ENCODE measurements at regions not wholly inside any gene's neighbourhood (a gene's known extent, or its start where the extent isn't known, plus 50 kb on each side); places are given as distances from the start of the nearest gene placed in this dataset.

GRCh38 chr1:25046194-25046532, 116.1 kb upstream of the RUNX3 start:
- no peak for TF ChIP-seq CTCF (IDR thresholded peaks at IDR 0.05; ENCODE audit: borderline replicate concordance, insufficient read depth, low read depth, low read length)
- no peak overlapping the region for H3K4me3 ChIP-seq (ENCODE audit: low read depth, low read length)

GRCh38 chr1:25045480-25046193, 115.6 kb upstream of the RUNX3 start:
- no peak for TF ChIP-seq CTCF (IDR thresholded peaks at IDR 0.05; ENCODE audit: borderline replicate concordance, insufficient read depth, low read depth, low read length)
- H3K4me3 ChIP-seq (ENCODE audit: low read depth, low read length), result no peak overlapping the region

- H3K4me3 ChIP-seq (ENCODE audit: low read depth, low read length), result no peak overlapping the region
- no peak for TF ChIP-seq CTCF (IDR thresholded peaks at IDR 0.05; ENCODE audit: borderline replicate concordance, insufficient read depth, low read depth, low read length)
Measured at GRCh38 chr1:25043228-25043580, 113.1 kb upstream of the RUNX3 start.

GRCh38 chr1:25042331-25043227, 112.5 kb upstream of the RUNX3 start:
- H3K4me3 ChIP-seq (ENCODE audit: low read depth, low read length), result no peak overlapping the region
- TF ChIP-seq CTCF (IDR thresholded peaks at IDR 0.05; ENCODE audit: borderline replicate concordance, insufficient read depth, low read depth, low read length), result no peak

GRCh38 chr1:25041916-25042315, 111.8 kb upstream of the RUNX3 start:
- no peak for TF ChIP-seq CTCF (IDR thresholded peaks at IDR 0.05; ENCODE audit: borderline replicate concordance, insufficient read depth, low read depth, low read length)
- H3K4me3 ChIP-seq (ENCODE audit: low read depth, low read length), result no peak overlapping the region

- TF ChIP-seq CTCF (IDR thresholded peaks at IDR 0.05; ENCODE audit: borderline replicate concordance, insufficient read depth, low read depth, low read length), result no peak
Measured at GRCh38 chr1:25040122-25040685, 110.1 kb upstream of the RUNX3 start.

More at GRCh38 chr1:25040122-25040685, 110.1 kb upstream of the RUNX3 start:
- no peak overlapping the region for H3K4me3 ChIP-seq (ENCODE audit: low read depth, low read length)

All from GM12875 (cell line).